OCI-LY1 (cell line): ENCODE measurements at regions not wholly inside any gene's neighbourhood (a gene's known extent, or its start where the extent isn't known, plus 50 kb on each side); places are given as distances from the start of the nearest gene placed in this dataset.
"Not testable (repeated sequence)": the region's sequence is repeated elsewhere in the genome, so short reads cannot be mapped to it uniquely, and the experiment has no call there.

Experiments used
- EZH2 ChIP-seq: fragments of 200-600 bp; sonication (generic), shearing (Covaris generic); IDR thresholded peaks from 2 replicates; pipeline ENCODE4 v1.8.0; 2017; ENCODE audit warnings: borderline replicate concordance, mixed run types, mild to moderate bottlenecking, antibody characterized with exemption, low read length, moderate library complexity, mixed read lengths
- TF ChIP-seq, protein P1 (sequence below): fragments of 200-600 bp; sonication (generic), shearing (Covaris generic); IDR thresholded peaks from 2 replicates; pipeline ENCODE4 v1.5.1; 2017; ENCODE audit warnings: mild to moderate bottlenecking, antibody characterized with exemption, low read length, moderate library complexity, mixed read lengths

DNA sequence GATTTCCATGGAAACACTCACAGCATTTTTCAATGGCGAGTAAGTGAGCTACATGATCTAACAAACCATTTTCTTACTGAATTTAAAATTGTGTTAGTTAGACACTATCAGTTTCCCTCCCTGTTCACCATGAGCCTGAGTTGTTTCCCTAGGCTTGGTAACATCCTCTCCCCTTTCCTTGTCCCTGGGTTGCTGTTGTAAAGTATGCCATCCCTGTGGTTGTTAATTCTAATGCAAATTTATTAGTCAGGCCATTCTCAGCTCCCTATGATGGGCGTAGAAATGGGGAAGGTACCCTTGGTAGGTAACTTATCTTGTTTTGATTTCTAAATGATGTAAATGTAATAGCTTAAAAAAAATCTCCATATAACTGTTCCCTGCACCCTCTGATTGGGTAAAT, 143.0 kb downstream of the SPATA31A6 start:
- TF ChIP-seq, protein P1, sequence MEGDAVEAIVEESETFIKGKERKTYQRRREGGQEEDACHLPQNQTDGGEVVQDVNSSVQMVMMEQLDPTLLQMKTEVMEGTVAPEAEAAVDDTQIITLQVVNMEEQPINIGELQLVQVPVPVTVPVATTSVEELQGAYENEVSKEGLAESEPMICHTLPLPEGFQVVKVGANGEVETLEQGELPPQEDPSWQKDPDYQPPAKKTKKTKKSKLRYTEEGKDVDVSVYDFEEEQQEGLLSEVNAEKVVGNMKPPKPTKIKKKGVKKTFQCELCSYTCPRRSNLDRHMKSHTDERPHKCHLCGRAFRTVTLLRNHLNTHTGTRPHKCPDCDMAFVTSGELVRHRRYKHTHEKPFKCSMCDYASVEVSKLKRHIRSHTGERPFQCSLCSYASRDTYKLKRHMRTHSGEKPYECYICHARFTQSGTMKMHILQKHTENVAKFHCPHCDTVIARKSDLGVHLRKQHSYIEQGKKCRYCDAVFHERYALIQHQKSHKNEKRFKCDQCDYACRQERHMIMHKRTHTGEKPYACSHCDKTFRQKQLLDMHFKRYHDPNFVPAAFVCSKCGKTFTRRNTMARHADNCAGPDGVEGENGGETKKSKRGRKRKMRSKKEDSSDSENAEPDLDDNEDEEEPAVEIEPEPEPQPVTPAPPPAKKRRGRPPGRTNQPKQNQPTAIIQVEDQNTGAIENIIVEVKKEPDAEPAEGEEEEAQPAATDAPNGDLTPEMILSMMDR, result not testable (repeated sequence)
- not testable (repeated sequence) for TF ChIP-seq EZH2
